ENCODE measurements at regions not wholly inside any gene's neighbourhood (a gene's known extent, or its start where the extent isn't known, plus 50 kb on each side); places are given as distances from the start of the nearest gene placed in this dataset.
"Not testable (repeated sequence)": the region's sequence is repeated elsewhere in the genome, so short reads cannot be mapped to it uniquely, and the experiment has no call there.

DNA sequence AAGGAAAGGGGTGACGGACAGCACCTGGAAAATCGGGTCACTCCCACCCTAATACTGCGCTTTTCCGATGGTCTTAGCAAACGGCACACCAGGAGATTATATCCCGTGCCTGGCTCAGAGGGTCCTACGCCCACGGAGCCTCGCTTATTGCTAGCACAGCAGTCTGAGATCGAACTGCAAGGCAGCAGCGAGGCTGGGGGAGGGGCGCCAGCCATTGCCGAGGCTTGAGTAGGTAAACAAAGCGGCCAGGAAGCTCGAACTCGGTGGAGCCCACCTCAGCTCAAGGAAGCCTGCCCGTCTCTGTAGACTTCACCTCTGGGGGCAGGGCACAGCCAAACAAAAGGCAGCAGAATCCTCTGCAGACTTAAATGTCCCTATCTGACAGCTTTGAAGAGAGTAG lies 91.5 kb upstream of the MBIP start:
- DNase-seq (ENCODE audit: low read depth in 2 of 2) = not testable (repeated sequence)

- no peak for DNase-seq (ENCODE audit: low read depth in 2 of 2)
Measured at GRCh38 chr14:36408388-36408787, 88.0 kb upstream of the MBIP start.

GRCh38 chr14:36405589-36406274 lies 85.3 kb upstream of the MBIP start:
- no peak for DNase-seq (ENCODE audit: low read depth in 2 of 2)

DNA sequence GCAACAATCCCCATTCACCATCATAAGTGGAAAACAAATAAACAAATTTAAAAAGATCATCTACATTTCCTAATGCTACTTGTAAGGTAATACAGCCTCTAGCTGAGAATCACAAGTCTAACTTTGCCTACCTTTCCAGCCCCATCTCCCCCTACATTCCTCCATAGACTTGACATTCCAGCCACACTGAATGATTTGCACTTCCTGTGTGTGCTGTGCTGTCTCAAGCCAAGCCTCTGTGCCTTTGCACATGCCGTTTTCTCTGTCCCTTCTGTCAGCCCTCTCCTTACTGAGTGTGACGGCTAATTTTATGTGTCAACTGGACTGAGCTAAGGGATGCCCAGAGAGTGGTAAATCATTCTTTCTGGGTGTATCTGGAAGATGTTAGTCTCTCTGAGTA lies 82.4 kb upstream of the MBIP start:
- no peak for DNase-seq (ENCODE audit: low read depth in 2 of 2)

DNA sequence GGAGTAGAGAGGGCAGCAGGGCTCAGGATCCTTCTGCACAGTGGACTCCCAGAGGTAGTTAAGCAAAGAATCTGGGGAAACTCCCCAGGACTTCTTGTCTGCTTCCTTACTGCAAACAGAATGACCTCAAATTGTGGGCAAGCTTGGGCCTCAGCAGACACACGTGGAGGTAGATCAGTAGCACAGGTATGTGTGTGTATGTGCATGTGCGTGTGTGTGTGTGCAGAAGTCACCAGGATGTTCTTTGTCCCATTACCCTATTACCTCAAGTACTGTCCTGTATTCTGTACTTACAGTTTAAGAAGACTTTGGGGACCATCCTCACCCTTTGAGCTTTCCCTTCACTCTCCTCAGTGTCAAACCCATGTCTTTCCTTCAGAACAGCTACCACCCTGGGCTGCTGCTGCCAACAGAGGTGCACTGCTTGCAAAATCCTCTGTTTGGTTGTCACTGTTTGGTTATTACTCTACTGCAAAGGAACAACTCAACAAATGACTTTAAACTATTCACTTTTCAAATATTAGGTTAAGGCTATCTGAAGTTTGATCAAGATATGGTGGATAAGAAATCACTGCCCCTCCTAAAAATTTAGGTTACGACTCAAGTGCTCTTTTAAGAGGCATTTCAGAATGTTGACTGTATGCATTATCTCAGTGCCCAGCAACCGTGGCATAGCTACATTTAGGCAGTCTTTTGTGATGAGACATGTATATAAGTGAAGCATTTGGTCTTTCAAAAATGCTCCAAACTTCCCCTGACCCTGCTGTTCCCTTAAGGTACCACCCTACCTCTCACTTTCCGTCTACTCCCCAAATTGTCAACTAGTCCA lies 78.2 kb upstream of the MBIP start:
- DNase-seq (ENCODE audit: low read depth in 2 of 2) = no peak

DNA sequence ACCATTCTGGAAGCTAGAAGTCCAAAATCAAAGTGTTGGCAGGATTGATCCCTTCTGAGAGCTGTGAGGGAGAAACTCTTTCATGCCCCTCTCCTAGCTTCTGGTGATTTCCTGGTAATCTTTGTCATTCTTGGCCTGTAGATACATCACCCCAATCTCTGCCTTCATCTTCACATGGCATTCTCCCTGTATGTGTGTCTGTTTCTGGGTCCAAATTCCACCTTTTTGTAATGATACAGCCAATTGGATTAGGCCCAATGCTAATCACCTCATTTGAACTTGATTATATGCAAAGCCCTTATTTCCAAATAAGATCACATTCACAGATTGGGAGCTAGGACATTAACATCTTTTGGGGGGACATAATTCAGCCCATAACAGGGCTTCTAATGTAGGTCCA lies 76.9 kb upstream of the MBIP start:
- DNase-seq (ENCODE audit: low read depth in 2 of 2) = no peak

DNA sequence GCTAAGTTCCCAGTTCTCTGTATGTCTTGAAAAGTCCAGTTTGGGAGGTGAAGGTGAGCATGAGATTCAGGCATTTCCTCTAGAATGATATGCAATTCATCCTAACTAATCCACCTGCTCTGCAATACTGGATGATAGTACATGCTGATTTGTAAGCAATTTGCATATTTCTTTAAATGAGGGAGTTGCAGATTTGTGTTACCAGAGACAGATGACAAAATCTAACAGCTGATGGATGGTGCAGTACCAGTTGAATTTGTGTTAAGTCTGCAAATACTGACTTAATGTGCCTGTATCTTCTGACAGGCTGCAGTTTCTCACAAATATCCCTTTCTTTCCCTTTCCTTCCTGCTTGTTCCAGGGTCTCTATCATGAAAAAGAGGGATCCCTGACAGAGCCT lies 76.4 kb upstream of the MBIP start:
- DNase-seq (ENCODE audit: low read depth in 2 of 2) = no peak

DNA sequence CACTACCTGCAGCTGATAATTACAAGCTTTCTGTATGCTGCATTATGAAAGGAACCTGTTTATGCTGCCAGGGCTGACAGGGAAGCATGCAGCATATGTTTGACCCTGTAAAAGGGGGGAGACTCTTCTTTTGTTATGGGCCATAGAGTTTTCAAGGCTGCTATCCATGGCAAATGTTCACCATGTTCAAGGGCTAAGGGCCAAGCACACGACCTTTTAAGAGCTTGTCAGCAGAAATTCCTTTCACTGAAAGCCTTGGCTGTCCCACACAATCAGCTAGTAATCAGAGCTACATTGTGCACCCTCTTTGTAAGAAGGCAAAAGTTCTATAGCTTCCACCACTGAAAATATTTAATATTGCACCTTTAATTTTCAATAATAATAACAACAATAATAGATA lies 74.2 kb upstream of the MBIP start:
- DNase-seq (ENCODE audit: low read depth in 2 of 2) = no peak

DNA sequence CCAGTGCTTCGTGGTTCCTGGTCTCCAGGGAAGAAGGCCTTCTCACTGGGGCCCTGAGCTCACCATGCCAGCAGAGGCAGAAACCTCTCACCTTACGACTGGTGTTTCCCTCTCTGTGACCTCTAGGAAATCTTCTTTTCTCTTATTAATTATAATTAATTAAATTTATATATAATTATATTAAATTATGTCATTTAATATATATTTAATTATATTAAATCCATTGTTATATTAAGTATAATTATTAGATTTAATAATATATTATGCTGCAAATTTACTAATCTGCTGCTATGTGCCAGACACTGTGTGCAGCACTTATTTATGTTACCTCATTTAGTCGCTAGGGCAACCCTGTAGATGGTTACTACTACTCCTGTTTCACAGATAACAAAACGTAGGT lies 70.3 kb upstream of the MBIP start:
- no peak for DNase-seq (ENCODE audit: low read depth in 2 of 2)

DNA sequence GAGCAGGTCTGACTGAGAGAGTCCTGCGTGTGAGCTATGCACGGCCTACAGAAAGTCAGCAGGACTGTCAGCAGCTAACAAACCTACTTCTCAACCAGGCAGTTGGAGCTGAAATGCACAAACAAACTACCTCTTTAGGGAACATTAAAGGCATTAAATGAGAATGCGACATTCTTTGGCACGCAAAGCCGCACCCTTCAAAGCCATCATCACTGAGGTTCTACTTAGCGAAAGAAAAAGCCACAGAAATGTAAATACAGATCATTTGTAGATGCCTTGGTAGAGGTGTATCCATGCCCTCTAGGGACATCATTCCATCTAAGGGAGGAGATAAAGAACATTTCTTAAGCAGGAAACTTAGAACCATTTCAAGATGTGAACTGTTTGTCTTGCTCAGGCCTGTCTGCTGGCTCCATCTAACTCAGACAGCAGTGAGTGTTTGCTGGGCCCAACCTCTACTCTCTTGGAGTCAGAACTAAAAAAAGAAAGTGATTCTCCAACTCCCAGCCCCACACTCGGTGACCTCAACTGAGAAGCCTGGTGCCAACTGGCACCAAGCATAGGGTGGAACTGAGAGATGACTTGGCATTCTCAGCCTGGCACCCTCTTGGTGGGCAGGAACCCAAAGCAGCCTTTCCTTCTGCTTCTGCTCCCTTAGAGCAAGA lies 63.5 kb upstream of the MBIP start:
- DNase-seq (ENCODE audit: low read depth in 2 of 2) = no peak

- DNase-seq (ENCODE audit: low read depth in 2 of 2) = peak; percentile 53 to 65
Measured at GRCh38 chr14:36373982-36374673, 53.7 kb upstream of the MBIP start.
